C1 segment of cervical spinal cord (tissue), 14 donors: ENCODE measurements at regions not wholly inside any gene's neighbourhood (a gene's known extent, or its start where the extent isn't known, plus 50 kb on each side); places are given as distances from the start of the nearest gene placed in this dataset.

Experiments
- DNase-seq, 14 donors: peaks; one replicate each; lab custom pipeline; 2025; lab: John Stamatoyannopoulos, UW

DNA sequence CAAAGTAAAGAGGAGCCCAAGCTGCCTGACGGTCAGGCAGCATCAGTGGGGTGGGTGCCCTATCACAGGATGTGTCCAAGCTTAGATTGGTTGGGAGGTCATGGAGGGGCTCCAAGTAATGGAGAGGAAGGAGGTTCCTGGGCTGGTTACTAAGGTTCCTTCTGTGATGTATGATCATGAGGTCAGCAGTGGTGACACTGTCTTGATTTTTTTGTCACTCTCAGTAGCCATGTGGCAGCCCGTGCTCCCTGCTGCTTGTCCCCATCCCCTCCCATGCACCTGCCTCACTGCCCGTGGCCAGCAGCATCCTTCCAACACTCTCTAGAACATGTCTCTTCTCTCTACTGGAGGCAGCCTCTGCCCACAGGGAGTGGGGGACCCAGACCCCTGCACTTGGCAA is 261.7 kb downstream of the TLE3 start:
- DNase-seq = no peak

DNA sequence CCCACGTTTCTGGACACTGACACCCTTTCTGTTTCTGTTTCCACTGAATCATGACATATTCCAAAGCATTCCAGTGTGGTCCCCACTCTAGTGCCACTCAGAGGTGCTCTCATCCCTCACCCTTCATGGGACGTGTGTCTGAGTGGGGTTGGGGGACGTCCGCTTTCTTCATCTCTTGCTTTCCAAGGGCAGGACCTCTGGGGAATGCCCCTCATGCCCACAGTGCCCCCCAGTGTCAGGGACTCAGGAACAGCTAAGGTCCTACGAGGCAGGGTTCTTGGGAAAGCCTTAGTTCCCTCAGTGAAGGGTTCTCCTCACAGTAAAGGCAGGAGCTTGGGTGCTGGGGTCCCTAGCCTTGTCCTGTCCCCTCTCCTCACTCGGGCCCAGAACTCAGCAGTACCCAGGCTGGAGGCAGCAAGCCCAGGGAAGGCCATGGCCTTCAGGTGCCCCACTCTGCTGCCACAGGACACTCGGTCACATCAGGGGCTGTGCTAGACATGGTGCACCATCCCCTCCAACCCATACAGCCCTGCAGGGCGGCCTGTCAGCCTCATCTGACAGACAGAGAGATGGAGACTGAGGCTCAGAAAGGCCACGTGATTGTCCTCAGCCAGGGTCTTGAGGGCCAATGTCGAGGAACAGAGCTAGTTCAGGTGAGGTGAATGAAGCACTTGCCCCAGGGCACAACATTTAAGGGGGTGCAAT is 261.0 kb downstream of the TLE3 start:
- DNase-seq = no peak

DNA sequence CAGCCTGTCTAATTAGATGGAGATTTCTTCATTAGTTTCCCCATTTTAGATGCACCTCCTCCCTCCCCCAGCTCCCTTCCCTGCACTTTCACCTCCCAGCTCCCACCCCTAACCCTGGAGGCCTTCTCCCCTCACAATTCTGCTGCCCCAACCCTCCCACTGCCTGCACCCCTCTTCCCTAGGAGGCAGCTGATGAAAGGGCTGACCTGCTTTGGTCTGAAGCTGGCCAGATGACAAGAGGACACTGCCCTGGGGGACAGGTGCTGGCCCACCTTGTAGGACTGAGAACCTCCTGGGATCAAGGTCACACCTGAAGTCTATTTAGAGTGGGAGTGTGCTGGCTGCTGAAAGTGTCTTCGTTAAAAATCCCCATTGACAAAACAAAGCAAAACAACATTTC is 259.4 kb downstream of the TLE3 start:
- no peak for DNase-seq

DNA sequence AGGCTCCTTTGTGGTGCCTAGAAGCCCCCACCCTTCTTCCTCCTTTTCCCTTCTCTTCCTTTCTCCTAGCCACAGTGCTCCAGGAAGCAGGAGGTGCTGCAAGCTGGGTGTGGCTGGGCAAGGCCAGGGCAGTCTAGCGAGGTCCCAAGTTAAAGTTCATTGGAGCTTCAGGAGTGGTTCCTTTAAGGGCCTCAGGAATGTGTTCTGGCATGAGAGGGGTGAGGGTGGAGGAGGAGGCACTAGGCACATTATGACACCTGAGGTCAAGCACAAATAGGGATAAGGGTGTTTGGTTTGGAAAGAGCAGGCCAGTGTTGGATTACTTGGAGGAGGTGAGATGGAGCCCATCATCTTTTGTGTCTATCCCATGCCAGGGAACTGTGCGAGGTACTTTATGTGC is 258.7 kb downstream of the TLE3 start:
- DNase-seq = no peak

DNA sequence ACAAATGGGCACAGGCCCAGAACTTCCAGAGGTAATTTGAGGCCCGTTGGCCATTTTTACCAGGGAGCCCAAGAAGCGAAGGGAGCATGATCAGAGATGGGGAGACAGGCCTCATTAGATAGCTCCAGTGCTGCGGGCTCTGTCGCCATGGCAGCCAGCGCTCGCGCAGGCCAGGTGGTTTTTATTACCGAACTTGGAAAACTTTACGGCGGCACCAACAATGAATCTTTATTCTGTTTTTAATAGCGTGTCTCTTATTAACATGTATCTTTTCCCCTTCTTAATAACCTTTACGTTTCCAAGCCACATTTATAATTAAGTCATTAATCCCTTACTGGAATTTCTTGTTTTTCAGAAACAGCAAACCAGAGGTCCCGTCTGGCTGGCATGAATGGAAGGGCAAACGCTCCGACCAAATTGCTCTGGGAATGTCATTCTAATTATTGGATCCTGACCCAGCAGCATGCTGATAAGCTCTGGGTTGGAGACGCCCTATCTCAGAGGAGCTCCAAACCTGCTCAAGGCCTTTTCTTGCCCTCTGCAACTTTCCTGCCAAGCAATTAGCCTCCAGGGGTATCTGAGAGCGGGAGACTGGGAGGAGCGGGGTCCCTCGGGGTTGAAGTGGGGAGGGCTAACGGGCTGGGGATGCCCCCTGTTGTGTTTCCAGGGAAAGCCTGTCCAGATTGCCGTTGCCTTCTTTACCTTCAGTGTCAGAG is 256.4 kb downstream of the TLE3 start:
- no peak for DNase-seq

DNA sequence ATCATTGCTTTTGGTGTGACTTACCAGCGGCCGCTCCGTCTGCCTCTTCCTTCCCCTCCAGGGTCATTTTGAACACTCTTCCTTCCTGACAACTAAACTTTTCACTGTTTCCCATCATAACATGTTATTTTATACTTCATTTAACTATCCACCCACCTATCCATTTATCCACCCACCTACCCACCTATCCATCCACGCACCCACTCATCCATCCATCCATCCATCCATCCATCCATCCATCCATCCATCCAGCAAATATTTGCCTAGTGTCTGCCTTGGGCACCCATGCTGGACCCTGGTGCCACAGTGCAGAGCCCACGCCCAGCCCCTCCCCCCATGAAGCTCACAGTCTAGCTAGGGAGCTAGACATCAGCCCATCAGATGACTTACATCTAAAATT is 254.9 kb downstream of the TLE3 start:
- DNase-seq = no peak

DNA sequence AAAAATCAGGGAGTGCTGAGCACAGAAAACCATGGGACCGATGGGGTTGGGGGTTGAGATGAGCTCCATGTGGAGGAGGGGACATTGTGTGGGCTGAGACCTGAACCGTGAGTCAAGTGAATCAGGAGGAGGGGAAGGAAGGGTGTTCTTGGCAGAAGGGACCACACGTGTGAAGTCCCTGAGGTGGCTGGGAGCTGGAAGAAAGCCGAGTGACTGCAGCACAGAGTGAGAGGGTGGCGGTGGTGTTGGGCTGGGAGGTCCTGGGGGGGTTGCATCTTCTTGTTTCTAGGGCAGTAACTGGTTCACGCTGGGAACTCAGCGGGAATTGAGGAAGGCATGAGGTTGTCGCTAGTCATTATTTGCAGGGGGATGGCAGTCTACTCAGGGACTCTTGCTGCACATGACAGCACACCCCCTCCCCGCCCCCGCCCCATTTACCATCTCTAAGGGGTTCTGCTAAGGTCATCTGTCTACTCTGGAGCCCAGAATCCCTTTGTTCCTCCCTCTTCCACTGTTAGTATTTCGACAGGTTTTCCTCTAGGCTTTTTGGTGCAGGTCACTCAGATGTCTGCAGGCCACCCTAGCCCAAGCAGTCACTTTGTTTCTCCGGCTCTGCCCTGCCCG is 254.3 kb downstream of the TLE3 start:
- no peak for DNase-seq

DNA sequence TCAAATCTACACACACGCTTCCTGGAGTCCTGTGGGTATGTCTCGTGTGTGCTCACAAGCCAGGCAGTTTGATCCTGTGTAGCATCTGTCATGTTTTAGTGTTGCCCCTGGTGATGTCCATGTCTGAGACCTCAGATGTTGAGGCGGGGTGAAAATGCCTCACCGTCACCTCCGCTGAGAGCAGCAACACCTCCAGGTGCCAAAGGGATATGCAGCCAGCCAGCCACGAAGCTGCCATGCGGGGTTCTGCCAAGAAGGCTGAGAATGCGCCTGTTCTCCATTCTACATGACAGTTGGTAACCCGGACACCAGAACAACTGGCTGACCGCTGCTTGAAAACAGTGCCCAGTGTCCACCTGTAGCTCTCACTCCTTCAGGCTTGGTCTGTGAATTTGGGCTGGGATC is 253.8 kb downstream of the TLE3 start:
- no peak for DNase-seq

DNA sequence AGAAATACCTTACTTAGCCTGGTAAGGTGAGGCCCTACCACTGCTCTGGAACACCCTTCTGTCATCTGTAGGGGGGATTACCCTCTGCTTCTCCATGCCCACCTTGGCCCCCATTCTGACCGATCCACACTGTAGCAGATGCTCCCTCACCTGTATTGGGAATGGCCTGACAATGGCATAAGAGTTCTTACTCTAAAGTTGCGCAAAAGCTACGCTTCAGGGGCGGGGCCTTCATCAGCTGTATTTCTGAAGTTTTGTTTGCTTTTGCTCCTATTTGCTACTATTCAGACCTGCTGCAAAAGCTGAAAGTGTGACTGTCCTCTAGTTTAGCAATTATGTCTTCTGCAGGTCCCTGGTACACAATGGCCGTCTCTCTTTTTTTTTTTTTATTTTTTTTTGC is 252.6 kb downstream of the TLE3 start:
- DNase-seq = no peak

DNA sequence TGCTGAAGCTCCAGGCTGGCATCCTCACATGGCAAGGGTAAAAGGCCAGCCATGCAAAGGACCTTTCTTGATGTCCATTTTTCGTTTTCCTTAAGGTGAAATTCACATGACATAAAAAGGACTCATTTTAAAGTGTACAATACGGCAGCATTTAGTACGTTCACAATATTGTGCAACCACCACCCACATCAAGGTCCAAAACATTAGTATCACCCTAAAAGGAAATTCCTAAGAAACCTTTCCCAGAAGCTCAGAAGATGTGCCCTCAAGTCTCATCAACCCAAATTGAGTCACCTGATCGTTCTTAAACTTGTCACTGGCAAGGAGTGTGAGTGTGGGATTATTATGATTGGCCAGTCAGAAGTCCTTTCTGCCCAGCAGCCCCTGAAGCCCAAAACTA is 250.1 kb downstream of the TLE3 start:
- DNase-seq = no peak

DNA sequence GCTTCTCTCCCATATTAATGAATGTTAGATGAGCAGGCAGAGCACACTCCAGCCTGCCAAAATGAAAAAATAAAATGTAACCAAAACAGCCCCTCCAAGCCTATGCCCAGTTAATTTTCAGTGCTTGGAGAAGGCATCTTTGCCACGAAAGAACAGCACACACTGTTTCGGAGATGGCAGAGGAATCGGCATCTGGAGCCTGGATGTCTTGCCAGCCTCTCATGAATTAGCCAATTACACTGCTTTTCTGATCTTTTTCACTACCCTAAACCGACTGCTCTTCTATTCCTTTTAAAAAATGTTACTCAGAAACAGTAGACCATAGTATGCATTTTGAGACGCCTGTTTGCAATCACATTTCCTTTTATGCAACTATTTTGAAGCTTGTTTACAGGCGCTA is 249.6 kb downstream of the TLE3 start:
- peak in 1 of 14 donors; percentile 2 for DNase-seq

DNA sequence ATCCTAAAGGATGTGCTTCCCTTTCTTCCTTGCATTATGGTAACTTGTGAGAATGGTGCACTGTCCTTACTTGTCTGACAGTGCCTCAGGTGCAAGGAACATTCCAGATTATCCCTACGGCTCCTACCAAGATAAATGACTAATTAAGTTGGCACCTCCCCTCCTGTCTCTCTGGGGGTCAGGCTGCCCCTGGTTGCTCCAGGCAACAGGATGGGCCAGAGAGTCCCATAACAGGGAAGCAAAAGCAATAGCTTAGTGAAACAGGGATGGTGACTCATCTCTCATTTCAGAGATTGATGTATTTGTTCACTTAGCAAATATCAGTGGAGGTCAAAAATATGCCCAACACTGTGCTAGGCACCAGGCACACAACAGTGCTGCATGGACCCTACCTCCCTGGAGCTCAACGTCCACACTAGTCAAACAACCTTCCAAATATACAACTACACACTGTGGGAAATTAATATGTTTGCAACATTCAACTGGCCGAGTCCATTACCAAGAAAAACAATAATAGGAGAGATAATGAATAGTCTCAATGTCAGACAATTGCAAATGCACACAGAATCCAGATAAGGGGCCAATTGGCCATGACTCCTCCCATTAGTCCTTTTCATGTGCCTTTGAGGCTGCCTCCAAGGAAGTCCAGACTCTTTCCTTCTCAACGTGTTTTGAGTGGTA is 249.0 kb downstream of the TLE3 start:
- no peak for DNase-seq

DNA sequence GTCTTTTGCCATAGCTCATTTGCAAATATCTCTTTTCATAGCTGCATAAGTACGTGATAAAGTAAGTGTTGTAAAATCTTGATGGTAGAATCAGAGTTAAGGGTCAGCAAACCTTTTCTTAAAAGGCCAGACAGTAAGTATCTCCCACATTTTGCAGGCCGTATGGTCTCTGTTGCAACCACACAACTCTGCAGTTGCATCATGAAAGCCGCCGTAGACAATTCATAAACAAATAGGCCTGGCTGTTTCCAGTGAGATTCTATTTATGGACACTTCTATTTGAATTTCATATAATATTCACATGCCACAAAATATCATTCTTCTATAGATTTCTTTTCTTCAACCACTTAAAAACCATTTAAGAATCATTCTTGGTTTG is 248.5 kb downstream of the TLE3 start:
- DNase-seq = no peak

DNA sequence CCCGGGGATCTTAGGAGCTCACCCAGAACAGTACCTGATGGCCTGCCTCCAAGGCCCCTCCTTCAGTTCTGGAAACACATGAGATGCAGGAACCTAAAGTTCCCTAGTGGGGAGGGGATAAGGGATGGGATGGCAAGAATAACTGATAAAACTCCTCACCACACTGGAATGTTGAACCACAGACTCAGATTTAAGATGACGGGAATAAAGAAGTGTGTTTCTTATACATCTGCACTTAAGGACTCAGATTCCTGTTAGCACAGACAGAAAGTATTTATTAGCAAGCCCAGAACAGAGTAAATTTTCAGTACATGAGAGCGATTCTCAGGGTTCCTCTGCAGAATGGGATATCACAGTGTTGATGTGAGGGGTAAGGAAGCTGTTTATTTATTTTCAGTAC is 245.2 kb downstream of the TLE3 start:
- DNase-seq = no peak

DNA sequence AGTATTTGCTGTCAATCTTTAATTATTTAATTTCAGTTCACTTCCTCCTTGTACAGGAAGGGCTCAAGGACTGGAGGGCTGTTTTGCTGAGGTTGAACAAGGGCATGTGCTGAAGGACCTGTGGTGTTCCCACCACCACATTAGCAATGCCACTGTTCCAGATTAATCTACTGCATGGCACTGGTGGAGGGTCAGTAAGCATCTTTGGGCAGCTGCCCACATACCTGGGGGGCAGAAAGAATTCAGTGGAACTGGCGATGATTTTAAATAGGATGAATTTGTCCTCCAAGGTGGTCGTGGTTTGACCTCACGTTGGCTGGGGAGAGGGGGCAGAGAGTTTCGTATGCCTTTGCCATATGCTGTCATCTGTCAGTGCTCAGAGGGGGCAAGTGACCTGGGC is 244.8 kb downstream of the TLE3 start:
- DNase-seq = no peak

DNA sequence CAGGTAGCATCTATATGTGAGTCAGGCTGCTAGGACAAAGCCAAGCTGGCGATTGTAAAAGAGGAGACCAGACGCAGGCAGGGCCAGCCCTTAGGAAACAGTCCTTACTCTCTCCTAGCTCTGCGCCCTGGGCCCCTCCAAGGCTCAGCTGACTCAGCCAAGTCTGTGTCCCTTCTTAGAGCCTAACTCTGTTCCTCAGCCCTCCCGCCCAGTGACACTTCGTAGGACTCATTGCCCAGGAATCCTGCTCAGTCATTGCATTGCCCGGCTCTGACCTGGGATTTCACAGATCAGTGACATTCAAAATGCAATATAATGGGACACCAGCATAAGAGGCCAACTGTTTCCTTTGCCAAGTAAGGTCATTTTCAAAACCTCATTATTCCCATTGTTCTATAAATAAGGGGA is 244.2 kb downstream of the TLE3 start:
- peak in 5 of 14 donors; percentile 11 to 76 (median 18) for DNase-seq

DNA sequence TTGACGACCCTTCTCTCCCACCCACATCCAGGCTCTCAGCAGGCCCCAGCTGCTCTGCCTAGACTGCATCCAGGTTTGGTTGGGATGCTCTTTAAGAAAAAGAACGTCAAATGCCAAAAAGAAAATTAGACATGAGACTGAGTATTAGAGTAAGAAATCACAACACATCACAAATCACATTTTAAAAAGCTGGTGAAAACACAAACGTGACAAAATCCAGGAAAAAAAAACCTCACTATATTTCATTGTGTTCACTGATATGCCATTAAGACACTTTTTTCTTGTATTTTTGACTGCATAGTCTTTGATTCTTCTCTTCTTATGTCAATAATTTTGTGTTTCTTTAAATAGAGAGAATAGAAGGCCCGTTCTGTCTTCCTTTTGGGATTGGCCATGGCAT is 243.7 kb downstream of the TLE3 start:
- DNase-seq = no peak

DNA sequence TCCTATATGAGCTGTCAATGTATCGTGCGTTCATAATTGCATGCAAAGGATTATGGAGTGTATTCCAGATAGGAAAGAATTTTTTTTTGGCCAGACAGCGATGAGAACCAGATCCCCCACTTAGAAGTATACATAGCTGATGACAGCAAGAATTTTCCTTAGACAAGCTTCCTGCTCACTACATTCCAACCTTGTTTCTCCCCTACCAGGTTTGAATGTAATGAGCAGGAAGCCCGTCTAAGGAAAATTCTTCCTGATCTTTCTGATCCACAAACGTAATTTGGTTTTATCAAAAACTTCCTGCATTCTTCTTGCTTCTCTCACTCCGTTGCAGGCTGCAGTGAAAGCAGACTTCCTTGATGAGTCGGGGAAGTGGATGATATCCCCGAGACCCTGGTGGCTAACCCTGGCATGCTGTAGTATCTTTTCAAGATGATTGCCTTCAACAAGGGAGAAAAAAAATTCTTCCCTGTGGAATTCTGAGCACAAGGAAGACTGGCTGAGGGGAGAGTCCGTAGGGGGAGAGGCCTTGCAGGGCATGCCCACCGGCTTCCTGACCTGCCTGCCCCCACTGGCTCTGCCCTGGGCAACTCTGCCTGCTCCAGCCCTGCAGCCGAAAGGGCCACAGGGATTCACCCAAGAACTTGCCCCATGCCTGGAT is 243.1 kb downstream of the TLE3 start:
- no peak for DNase-seq

DNA sequence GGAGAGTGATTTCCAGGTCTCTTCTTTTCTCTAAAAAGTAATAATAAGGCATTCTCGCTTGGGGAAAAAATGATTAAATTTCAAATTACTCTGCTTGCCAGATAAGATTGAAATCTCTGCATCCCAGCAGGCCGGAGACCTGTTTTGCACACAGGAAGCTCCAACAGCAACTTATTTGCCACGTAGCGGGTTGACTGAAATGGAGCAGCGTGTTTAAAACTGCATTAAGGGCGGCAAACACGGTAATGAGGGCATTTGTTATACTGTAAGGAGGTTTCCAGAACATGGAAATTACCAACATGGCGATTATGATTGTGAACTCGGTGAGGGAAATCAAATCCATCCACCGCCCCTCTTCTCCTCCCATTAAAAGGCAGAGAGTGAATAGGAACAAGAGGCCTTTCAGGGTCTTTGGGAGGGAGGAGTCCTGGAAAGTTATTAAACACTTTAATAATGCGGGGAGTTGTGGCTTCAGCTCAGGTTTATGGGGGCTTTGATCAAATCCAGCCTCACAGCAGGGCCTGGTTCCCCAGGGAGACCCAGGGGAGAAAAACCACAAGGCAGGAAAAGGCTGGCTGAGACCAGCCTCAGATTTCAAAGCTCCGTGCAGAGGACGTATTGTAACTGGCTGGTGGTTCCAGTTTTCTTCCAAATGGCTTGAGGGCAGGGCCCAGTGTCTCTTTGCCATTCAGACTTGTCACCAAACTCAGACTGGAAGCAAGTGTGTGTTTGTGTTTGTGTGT is 242.3 kb downstream of the TLE3 start:
- no peak for DNase-seq

DNA sequence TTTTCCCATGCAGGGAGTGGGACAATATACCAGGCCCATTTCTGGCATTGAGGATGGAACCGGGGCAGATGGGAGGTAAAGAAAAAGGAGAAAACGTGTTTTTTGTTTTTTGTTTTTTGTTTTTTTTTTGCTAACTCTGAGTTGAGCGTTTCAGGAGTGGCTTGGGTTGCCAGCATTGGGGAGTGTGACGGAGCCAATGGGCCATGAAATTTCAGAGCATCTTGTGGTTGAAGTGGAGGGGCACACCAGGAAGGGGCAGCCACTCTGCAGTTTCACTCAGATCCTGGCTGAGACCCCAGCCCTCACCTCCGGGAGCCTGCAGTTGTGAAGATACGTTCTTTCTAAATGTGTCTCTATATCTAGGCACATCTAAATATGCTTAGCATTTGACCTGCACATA is 240.5 kb downstream of the TLE3 start:
- DNase-seq = no peak

DNA sequence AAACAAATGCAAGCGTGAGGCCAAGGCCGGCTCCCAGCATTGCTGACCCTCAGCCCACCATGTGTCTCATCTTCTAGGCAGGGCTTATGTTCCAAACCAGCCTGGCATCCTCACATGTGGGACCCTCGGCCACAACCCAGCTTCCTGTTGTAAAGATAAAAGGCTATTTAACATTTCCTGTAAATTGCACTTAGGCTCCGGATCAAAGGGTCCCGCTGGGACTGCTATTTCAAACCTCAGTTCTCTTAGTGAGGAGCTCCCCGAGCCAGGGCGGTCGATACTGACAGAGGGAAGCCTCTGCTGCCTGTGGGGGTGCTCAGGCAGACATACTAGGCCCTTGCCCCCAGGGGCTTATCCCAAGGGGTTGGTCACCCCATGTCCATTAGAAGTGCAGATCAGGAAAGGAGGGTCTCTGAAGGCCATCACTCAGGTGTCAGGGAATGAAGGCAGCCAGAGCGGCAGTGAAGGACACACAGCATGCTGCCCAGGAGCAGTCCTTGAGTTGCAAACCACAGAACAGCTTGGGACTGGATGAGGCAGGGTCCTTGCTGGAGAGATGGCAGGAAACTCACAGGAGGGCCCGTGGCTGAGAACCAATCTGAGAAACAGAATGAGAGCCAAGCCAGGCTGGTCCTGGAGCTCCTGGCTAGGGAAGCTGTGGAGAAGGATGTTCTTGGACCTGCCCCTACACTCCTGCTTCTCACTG is 239.9 kb downstream of the TLE3 start:
- DNase-seq = no peak
